SK-N-SH (cell line): ENCODE measurements at regions not wholly inside any gene's neighbourhood (a gene's known extent, or its start where the extent isn't known, plus 50 kb on each side); places are given as distances from the start of the nearest gene placed in this dataset.

Source experiments
- CTCF ChIA-PET: fragments of 300-600, 350-600 bp; formaldehyde crosslinking; extraction: SDS; loops from one replicate; lab custom pipeline; 2021; lab: Yijun Ruan, JAX
- POLR2A ChIA-PET: fragments of 350-600 bp; sonication (Branson Sonifier 250); formaldehyde crosslinking; extraction: SDS; loops from one replicate; lab custom pipeline; 2020; ENCODE audit warnings: antibody characterized with exemption, inconsistent platforms; lab: Yijun Ruan, JAX
- DNase-seq: peaks from one replicate; pipeline ENCODE4 v3.0.0; 2012
- H2AFZ ChIP-seq: fragments of 200-600 bp; sonication (generic); 2 replicates; pipeline ENCODE4 v1.8.1; 2016; ENCODE audit warnings: antibody characterized with exemption, mild to moderate bottlenecking, low read depth
- H3F3A ChIP-seq: fragments of 200-600 bp; sonication (generic); replicated peaks from 2 replicates; pipeline ENCODE3; 2016; ENCODE audit warnings: antibody characterized with exemption, mild to moderate bottlenecking; ENCODE audit not compliant: insufficient read depth
- H3K27ac ChIP-seq, 2 experiments: fragments of 200-500 bp in 1 of 2; fragments of 200-600 bp in 1 of 2; sonication (Bioruptor generic) in 1 of 2; sonication (generic), shearing (Covaris generic) in 1 of 2; 2 replicates each; pipeline versions ENCODE4 v1.5.1 to v1.6.1; 2014 to 2016; ENCODE audit warnings: low read depth in 2 of 2, inconsistent platforms in 1 of 2, low read length in 1 of 2, mild to moderate bottlenecking in 1 of 2, mixed read lengths in 1 of 2
- H3K27me3 ChIP-seq: fragments of 200-600 bp; sonication (generic), shearing (Covaris generic); 2 replicates; pipeline ENCODE4 v1.6.1; 2016; ENCODE audit warnings: mixed run types; ENCODE audit not compliant: insufficient read depth
- H3K36me3 ChIP-seq, 2 experiments: fragments of 200-500 bp in 1 of 2; fragments of 200-600 bp in 1 of 2; sonication (Bioruptor generic) in 1 of 2; sonication (generic) in 1 of 2; replicated peaks in 1 of 2; 2 replicates each; pipeline versions ENCODE3 to v1.5.1; 2014 to 2016; ENCODE audit warnings: low read length in 1 of 2, mild to moderate bottlenecking in 1 of 2; ENCODE audit not compliant: insufficient read depth in 2 of 2, control insufficient read depth in 1 of 2
- H3K4me1 ChIP-seq, 2 experiments: fragments of 200-500 bp in 1 of 2; fragments of 200-600 bp in 1 of 2; sonication (Bioruptor generic) in 1 of 2; sonication (generic), shearing (Covaris generic) in 1 of 2; 2 replicates each; pipeline versions ENCODE4 v1.5.1 to v1.6.1; 2014 to 2016; ENCODE audit warnings: low read depth in 1 of 2, low read length in 1 of 2, mixed run types in 1 of 2; ENCODE audit not compliant: insufficient read depth in 2 of 2, control insufficient read depth in 1 of 2
- H3K4me2 ChIP-seq: fragments of 200-600 bp; sonication (generic), shearing (Covaris generic); 2 replicates; pipeline ENCODE4 v1.6.1; 2017; ENCODE audit warnings: mixed run types
- H3K4me3 ChIP-seq, 2 experiments: fragments of 200-500 bp in 1 of 2; fragments of 200-600 bp in 1 of 2; sonication (Bioruptor generic) in 1 of 2; sonication (generic), shearing (Covaris generic) in 1 of 2; 2 replicates each; pipeline versions ENCODE4 v1.5.1 to v1.8.1; 2014 to 2016; ENCODE audit warnings: low read depth in 2 of 2, inconsistent platforms in 1 of 2, low read length in 1 of 2, mild to moderate bottlenecking in 1 of 2, mixed read lengths in 1 of 2, moderate library complexity in 1 of 2
- H3K79me2 ChIP-seq: fragments of 200-600 bp; sonication (generic); 2 replicates; pipeline ENCODE4 v1.8.1; 2017; ENCODE audit warnings: mild to moderate bottlenecking; ENCODE audit not compliant: insufficient read depth
- H3K9ac ChIP-seq: fragments of 200-600 bp; sonication (generic); 2 replicates; pipeline ENCODE4 v1.6.1; 2017; ENCODE audit warnings: mixed run types
- H3K9me2 ChIP-seq: fragments of 200-600 bp; sonication (generic); 2 replicates; pipeline ENCODE4 v1.6.1; 2017; ENCODE audit warnings: mixed run types
- H3K9me3 ChIP-seq: fragments of 200-600 bp; sonication (generic); 2 replicates; pipeline ENCODE4 v1.6.1; 2017; ENCODE audit warnings: mixed run types, mild to moderate bottlenecking, moderate library complexity
- H4K20me1 ChIP-seq: fragments of 200-600 bp; sonication (generic); 2 replicates; pipeline ENCODE4 v1.6.1; 2017; ENCODE audit warnings: mild to moderate bottlenecking, mixed run types; ENCODE audit not compliant: insufficient read depth
- ELF1 ChIP-seq: IDR thresholded peaks from 2 replicates; pipeline ENCODE4 v1.4.0; 2012
- EP300 ChIP-seq, 2 experiments: IDR thresholded peaks; 2 replicates each; pipeline versions ENCODE4 v1.4.0 to v1.6.1; 2012; ENCODE audit warnings: borderline replicate concordance in 1 of 2, low read depth in 1 of 2, low read length in 1 of 2
- EZH2phosphoT487 ChIP-seq: fragments of 200-600 bp; sonication (generic); IDR thresholded peaks from 2 replicates; pipeline ENCODE4 v1.6.1; 2017; ENCODE audit warnings: low read depth, mixed run types, mild to moderate bottlenecking, antibody characterized with exemption, moderate library complexity, borderline replicate concordance
- FOSL2 ChIP-seq: IDR thresholded peaks from 2 replicates; pipeline ENCODE4 v1.4.0; 2012; ENCODE audit warnings: low read depth, mild to moderate bottlenecking, moderate library complexity, borderline replicate concordance
- GABPA ChIP-seq: IDR thresholded peaks from 2 replicates; pipeline ENCODE4 v1.4.0; 2012; ENCODE audit warnings: low read depth, mild to moderate bottlenecking
- GATA2 ChIP-seq: sonication (generic); formaldehyde crosslinking; IDR thresholded peaks from 2 replicates; pipeline ENCODE4 v1.5.0; 2020; ENCODE audit warnings: mild to moderate bottlenecking, missing genetic modification reagents
- MEF2A ChIP-seq: IDR thresholded peaks from 2 replicates; pipeline ENCODE4 v1.4.0; 2012; ENCODE audit warnings: low read depth, borderline replicate concordance
- MXI1 ChIP-seq: IDR thresholded peaks from 2 replicates; pipeline ENCODE4 v1.6.1; 2012; ENCODE audit warnings: mild to moderate bottlenecking, low read depth, low read length, improper control_type of control experiment
- NFIC ChIP-seq: IDR thresholded peaks from 2 replicates; pipeline ENCODE4 v1.4.0; 2012; ENCODE audit warnings: borderline replicate concordance
- NRF1 ChIP-seq: IDR thresholded peaks from 2 replicates; pipeline ENCODE4 v1.6.1; 2012; ENCODE audit warnings: low read depth, mild to moderate bottlenecking, low read length
- RAD21 ChIP-seq: IDR thresholded peaks from 2 replicates; pipeline ENCODE4 v1.6.1; 2012; ENCODE audit warnings: mild to moderate bottlenecking, low read length
- RCOR1 ChIP-seq: fragments of 150-350 bp; IDR thresholded peaks from 2 replicates; pipeline ENCODE4 v1.6.1; 2017; ENCODE audit warnings: antibody characterized with exemption, low read length
- REST ChIP-seq: IDR thresholded peaks from 2 replicates; pipeline ENCODE4 v1.6.1; 2012; ENCODE audit warnings: mild to moderate bottlenecking, low read depth, low read length, moderate library complexity
- RFX5 ChIP-seq: IDR thresholded peaks from 2 replicates; pipeline ENCODE4 v1.6.1; 2012; ENCODE audit warnings: mild to moderate bottlenecking, improper control_type of control experiment, low read length
- SMC3 ChIP-seq: IDR thresholded peaks from 2 replicates; pipeline ENCODE4 v1.6.1; 2012; ENCODE audit warnings: low read depth, low read length, improper control_type of control experiment
- USF1 ChIP-seq: IDR thresholded peaks from 2 replicates; pipeline ENCODE4 v1.4.0; 2012; ENCODE audit warnings: low read depth, borderline replicate concordance
- USF2 ChIP-seq: fragments of 150-350 bp; IDR thresholded peaks from 2 replicates; pipeline ENCODE4 v1.6.1; 2017; ENCODE audit warnings: antibody characterized with exemption, low read length, low read depth, borderline replicate concordance
- WGBS: methylation state at CpG from one replicate; pipeline ENCODE4 v1.1.6; 2017; ENCODE audit warnings: low lambda C conversion rate; 5-methylcytosine and 5-hydroxymethylcytosine counted together
- TF ChIP-seq, protein P1 (sequence below): fragments of 200-600 bp; sonication (generic); IDR thresholded peaks from 2 replicates; pipeline ENCODE4 v1.6.1; 2017; ENCODE audit warnings: antibody characterized with exemption, mild to moderate bottlenecking, moderate library complexity
- TF ChIP-seq, protein P2 (sequence below): fragments of 150-350 bp; IDR thresholded peaks from 2 replicates; pipeline ENCODE4 v1.6.1; 2016; ENCODE audit warnings: mild to moderate bottlenecking, low read depth, low read length

GRCh38 chr4:142944565-142944964 is 98.5 kb upstream of the INPP4B start:
- H3K9me2 ChIP-seq: no peaks in the 10 kb centered on the region
- CTCF ChIA-PET: no interaction called here
- H3K9me3 ChIP-seq: no peaks in the 10 kb centered on the region
- TF ChIP-seq MEF2A (no peak), NRF1 (no peak), NFIC (no peak), FOSL2 (no peak)
- H3K4me3 ChIP-seq: no peak overlapping the region
- H3F3A ChIP-seq: no peaks in the 10 kb centered on the region
- H2AFZ ChIP-seq: no peak overlapping the region
- H4K20me1 ChIP-seq: no peaks in the 10 kb centered on the region
- WGBS: 32% methylated on average over 1 of the region's 1 CpG
- DNase-seq: no peak
- no peaks in the 10 kb centered on the region for H3K27me3 ChIP-seq
- no peaks in the 10 kb centered on the region for H3K79me2 ChIP-seq
- POLR2A ChIA-PET: no interaction called here
- no peak overlapping the region for H3K27ac ChIP-seq
- no peak overlapping the region for H3K9ac ChIP-seq
- peaks cover 0 to 10% of the 10 kb centered on the region in 2 experiments; a peak in 2 of 4 replicates for H3K4me1 ChIP-seq
- H3K4me2 ChIP-seq: no peak overlapping the region
- H3K36me3 ChIP-seq: no peaks in the 10 kb centered on the region

GRCh38 chr4:142952821-142953580 is 106.9 kb upstream of the INPP4B start:
- no peak overlapping the region for H3K4me3 ChIP-seq
- WGBS: 23% methylated on average over 5 of the region's 5 CpGs
- no peak overlapping the region for H3K4me2 ChIP-seq
- H2AFZ ChIP-seq: no peak overlapping the region
- H3K4me1 ChIP-seq: no peaks in the 10 kb centered on the region
- H3K27me3 ChIP-seq: no peaks in the 10 kb centered on the region
- no peaks in the 10 kb centered on the region for H3K9me2 ChIP-seq
- H4K20me1 ChIP-seq: no peaks in the 10 kb centered on the region
- no peaks in the 10 kb centered on the region for H3K36me3 ChIP-seq
- ChIA-PET POLR2A (no interaction called here), CTCF (no interaction called here)
- H3F3A ChIP-seq: no peaks in the 10 kb centered on the region
- no peak overlapping the region for H3K9ac ChIP-seq
- no peak for DNase-seq
- H3K27ac ChIP-seq: no peak overlapping the region
- no peaks in the 10 kb centered on the region for H3K79me2 ChIP-seq
- peaks cover 5% of the 10 kb centered on the region; the same call in 1 of the 2 replicates for H3K9me3 ChIP-seq
- TF ChIP-seq RCOR1 (no peak), FOSL2 (no peak), MXI1 (no peak), USF1 (no peak), ELF1 (no peak), GATA2 (CRISPR knock-in tag) (no peak), REST (no peak), USF2 (no peak), EZH2phosphoT487 (no peak), SMC3 (no peak), EP300 (IDR thresholded peaks at IDR 0.05; ENCODE audit: borderline replicate concordance in 1 of 2, low read depth in 1 of 2, low read length in 1 of 2) (no peak), RFX5 (no peak), GABPA (no peak), MEF2A (no peak), RAD21 (no peak)
- TF ChIP-seq, protein P1, sequence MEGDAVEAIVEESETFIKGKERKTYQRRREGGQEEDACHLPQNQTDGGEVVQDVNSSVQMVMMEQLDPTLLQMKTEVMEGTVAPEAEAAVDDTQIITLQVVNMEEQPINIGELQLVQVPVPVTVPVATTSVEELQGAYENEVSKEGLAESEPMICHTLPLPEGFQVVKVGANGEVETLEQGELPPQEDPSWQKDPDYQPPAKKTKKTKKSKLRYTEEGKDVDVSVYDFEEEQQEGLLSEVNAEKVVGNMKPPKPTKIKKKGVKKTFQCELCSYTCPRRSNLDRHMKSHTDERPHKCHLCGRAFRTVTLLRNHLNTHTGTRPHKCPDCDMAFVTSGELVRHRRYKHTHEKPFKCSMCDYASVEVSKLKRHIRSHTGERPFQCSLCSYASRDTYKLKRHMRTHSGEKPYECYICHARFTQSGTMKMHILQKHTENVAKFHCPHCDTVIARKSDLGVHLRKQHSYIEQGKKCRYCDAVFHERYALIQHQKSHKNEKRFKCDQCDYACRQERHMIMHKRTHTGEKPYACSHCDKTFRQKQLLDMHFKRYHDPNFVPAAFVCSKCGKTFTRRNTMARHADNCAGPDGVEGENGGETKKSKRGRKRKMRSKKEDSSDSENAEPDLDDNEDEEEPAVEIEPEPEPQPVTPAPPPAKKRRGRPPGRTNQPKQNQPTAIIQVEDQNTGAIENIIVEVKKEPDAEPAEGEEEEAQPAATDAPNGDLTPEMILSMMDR: no peak
- TF ChIP-seq, protein P2, sequence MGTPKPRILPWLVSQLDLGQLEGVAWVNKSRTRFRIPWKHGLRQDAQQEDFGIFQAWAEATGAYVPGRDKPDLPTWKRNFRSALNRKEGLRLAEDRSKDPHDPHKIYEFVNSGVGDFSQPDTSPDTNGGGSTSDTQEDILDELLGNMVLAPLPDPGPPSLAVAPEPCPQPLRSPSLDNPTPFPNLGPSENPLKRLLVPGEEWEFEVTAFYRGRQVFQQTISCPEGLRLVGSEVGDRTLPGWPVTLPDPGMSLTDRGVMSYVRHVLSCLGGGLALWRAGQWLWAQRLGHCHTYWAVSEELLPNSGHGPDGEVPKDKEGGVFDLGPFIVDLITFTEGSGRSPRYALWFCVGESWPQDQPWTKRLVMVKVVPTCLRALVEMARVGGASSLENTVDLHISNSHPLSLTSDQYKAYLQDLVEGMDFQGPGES: no peak
